WTC11 (cell line): ENCODE measurements at regions not wholly inside any gene's neighbourhood (a gene's known extent, or its start where the extent isn't known, plus 50 kb on each side); places are given as distances from the start of the nearest gene placed in this dataset.
A peak's percentile ranks its signal among the peaks of the same experiment; 100 is the strongest.

ENCODE experiments used
- ATAC-seq: fragments of 200-7000 bp; cut with Tn5 transposase; 2 replicates; pipeline ENCODE4 v1.10.0; 2021; ENCODE audit warnings: mild to moderate bottlenecking, moderate library complexity
- CTCF ChIA-PET: fragments of 300-600 bp; sonication (Branson Sonifier 250); formaldehyde crosslinking; loops from one replicate; lab custom pipeline; 2021; ENCODE audit warnings: antibody characterized with exemption; lab: Charles Lee
- POLR2A ChIA-PET: fragments of 350-600 bp; sonication (Branson Sonifier 250); formaldehyde crosslinking; loops from one replicate; lab custom pipeline; 2021; ENCODE audit warnings: antibody characterized with exemption; lab: Charles Lee
- DNase-seq: peaks from one replicate; pipeline ENCODE4 v3.0.0; 2021; ENCODE audit warnings: low spot score
- H3K27ac Mint-ChIP-seq: 2 replicates; pipeline ENCODE4 v1.8.0; 2021; ENCODE audit warnings: mixed read lengths
- H3K27me3 Mint-ChIP-seq: 2 replicates; pipeline ENCODE4 v1.8.0; 2021; ENCODE audit warnings: low read depth, mild to moderate bottlenecking, moderate library complexity, mixed read lengths
- H3K36me3 Mint-ChIP-seq: 2 replicates; pipeline ENCODE4 v1.8.0; 2021; ENCODE audit warnings: mixed read lengths
- H3K4me1 Mint-ChIP-seq: 2 replicates; pipeline ENCODE4 v1.8.0; 2022; ENCODE audit warnings: mixed read lengths
- H3K4me3 Mint-ChIP-seq: 2 replicates; pipeline ENCODE4 v1.8.0; 2021; ENCODE audit warnings: mild to moderate bottlenecking, moderate library complexity, mixed read lengths
- H3K9me3 Mint-ChIP-seq: 2 replicates; pipeline ENCODE4 v1.8.0; 2021; ENCODE audit warnings: mixed read lengths
- ATF2 ChIP-seq: sonication (generic); formaldehyde crosslinking; IDR thresholded peaks from 2 replicates; pipeline ENCODE4 v1.8.1; 2022; ENCODE audit warnings: low read depth, missing genetic modification reagents, borderline replicate concordance
- ATF6 ChIP-seq: sonication (generic); formaldehyde crosslinking; IDR thresholded peaks from 2 replicates; pipeline ENCODE4 v1.8.1; 2023; ENCODE audit warnings: mild to moderate bottlenecking, missing genetic modification reagents
- CREB1 ChIP-seq: sonication (generic); formaldehyde crosslinking; IDR thresholded peaks from 2 replicates; pipeline ENCODE4 v1.8.0; 2023; ENCODE audit warnings: mild to moderate bottlenecking, missing genetic modification reagents
- E2F4 ChIP-seq: sonication (generic); formaldehyde crosslinking; IDR thresholded peaks from 2 replicates; pipeline ENCODE4 v1.8.1; 2022; ENCODE audit warnings: low read depth, mild to moderate bottlenecking, moderate library complexity, missing genetic modification reagents, borderline replicate concordance
- FOXP4 ChIP-seq: sonication (generic); formaldehyde crosslinking; IDR thresholded peaks from 2 replicates; pipeline ENCODE4 v1.8.0; 2022; ENCODE audit warnings: mild to moderate bottlenecking, missing genetic modification reagents
- GRHL2 ChIP-seq: fragments of 250-450 bp; sonication (Bioruptor Pico); IDR thresholded peaks from 2 replicates; pipeline ENCODE4 v1.8.0; 2022; ENCODE audit warnings: mild to moderate bottlenecking, moderate library complexity; ENCODE audit not compliant: insufficient replicate concordance, severe bottlenecking
- GTF2I ChIP-seq: fragments of 250-450 bp; sonication (Bioruptor Pico); conservative IDR thresholded peaks from 2 replicates; pipeline ENCODE4 v1.4.0; 2021; ENCODE audit warnings: mild to moderate bottlenecking
- IRF1 ChIP-seq: sonication (generic); formaldehyde crosslinking; IDR thresholded peaks from 2 replicates; pipeline ENCODE4 v1.8.0; 2023; ENCODE audit warnings: missing genetic modification reagents
- JAZF1 ChIP-seq: fragments of 250-450 bp; sonication (Bioruptor Pico); IDR thresholded peaks from 2 replicates; pipeline ENCODE4 v1.9.0; 2021; ENCODE audit warnings: moderate library complexity, mild to moderate bottlenecking, inconsistent platforms
- KAT7 ChIP-seq: sonication (generic); formaldehyde crosslinking; IDR thresholded peaks from 2 replicates; pipeline ENCODE4 v1.8.1; 2023; ENCODE audit warnings: missing genetic modification reagents, mild to moderate bottlenecking, borderline replicate concordance
- MLX ChIP-seq: sonication (generic); formaldehyde crosslinking; IDR thresholded peaks from 2 replicates; pipeline ENCODE4 v1.8.1; 2023; ENCODE audit warnings: mild to moderate bottlenecking, missing genetic modification reagents, moderate library complexity
- NFATC4 ChIP-seq: fragments of 250-450 bp; sonication (Bioruptor Pico); IDR thresholded peaks from 2 replicates; pipeline ENCODE4 v1.9.0; 2021; ENCODE audit warnings: mild to moderate bottlenecking
- NFYB ChIP-seq: sonication (generic); formaldehyde crosslinking; conservative IDR thresholded peaks from 2 replicates; pipeline ENCODE4 v1.8.0; 2022; ENCODE audit warnings: low read depth, missing genetic modification reagents
- NR1H2 ChIP-seq: sonication (generic); formaldehyde crosslinking; IDR thresholded peaks from 2 replicates; pipeline ENCODE4 v1.9.0; 2021; ENCODE audit warnings: mild to moderate bottlenecking, moderate library complexity, missing genetic modification reagents
- NR3C1 ChIP-seq: sonication (generic); formaldehyde crosslinking; conservative IDR thresholded peaks from 2 replicates; pipeline ENCODE4 v1.8.1; 2023; ENCODE audit warnings: low read depth, mild to moderate bottlenecking, missing genetic modification reagents
- OVOL2 ChIP-seq: fragments of 250-450 bp; sonication (Bioruptor Pico); IDR thresholded peaks from 2 replicates; pipeline ENCODE4 v1.9.0; 2021; ENCODE audit warnings: mild to moderate bottlenecking, borderline replicate concordance
- SMAD4 ChIP-seq: sonication (generic); formaldehyde crosslinking; IDR thresholded peaks from 2 replicates; pipeline ENCODE4 v1.8.0; 2022; ENCODE audit warnings: mild to moderate bottlenecking, missing genetic modification reagents
- TCF7 ChIP-seq: sonication (generic); formaldehyde crosslinking; IDR thresholded peaks from 2 replicates; pipeline ENCODE4 v1.8.0; 2022; ENCODE audit warnings: mild to moderate bottlenecking, low read depth, missing genetic modification reagents, moderate library complexity
- ZBTB21 ChIP-seq: sonication (generic); formaldehyde crosslinking; IDR thresholded peaks from 2 replicates; pipeline ENCODE4 v1.8.1; 2023; ENCODE audit warnings: mild to moderate bottlenecking, missing genetic modification reagents, borderline replicate concordance
- ZMAT4 ChIP-seq: fragments of 250-450 bp; sonication (Bioruptor Pico); IDR thresholded peaks from 2 replicates; pipeline ENCODE4 v1.9.0; 2021; ENCODE audit warnings: mild to moderate bottlenecking
- ZNF219 ChIP-seq: sonication (generic); formaldehyde crosslinking; IDR thresholded peaks from 2 replicates; pipeline ENCODE4 v1.8.0; 2023; ENCODE audit warnings: missing genetic modification reagents, mild to moderate bottlenecking, borderline replicate concordance
- ZNF416 ChIP-seq: fragments of 250-450 bp; sonication (Bioruptor Pico); IDR thresholded peaks from 2 replicates; pipeline ENCODE4 v1.9.0; 2021; ENCODE audit warnings: mild to moderate bottlenecking, inconsistent platforms
- ZNF512 ChIP-seq: sonication (generic); formaldehyde crosslinking; IDR thresholded peaks from 2 replicates; pipeline ENCODE4 v1.8.1; 2022; ENCODE audit warnings: missing genetic modification reagents, borderline replicate concordance

- Mint-ChIP-seq H3K27ac (no peak overlapping the region), H3K36me3 (no peaks in the 10 kb centered on the region), H3K27me3 (peaks cover 2% of the 10 kb centered on the region), H3K9me3 (peaks cover 14% of the 10 kb centered on the region), H3K4me1 (no peaks in the 10 kb centered on the region), H3K4me3 (no peak overlapping the region)
- DNase-seq, result no peak
- CTCF ChIA-PET, result no interaction called here
- peak; percentile 76 for ATAC-seq
- TF ChIP-seq ATF6 (CRISPR knock-in tag) (no peak), SMAD4 (no peak), NFYB (no peak), JAZF1 (no peak), TCF7 (CRISPR knock-in tag) (no peak), NFATC4 (CRISPR knock-in tag) (no peak), IRF1 (CRISPR knock-in tag) (no peak), ZNF219 (no peak), MLX (CRISPR knock-in tag) (no peak), ZNF416 (CRISPR knock-in tag) (no peak), FOXP4 (CRISPR knock-in tag) (no peak), E2F4 (CRISPR knock-in tag) (no peak), NR1H2 (CRISPR knock-in tag) (no peak), ZBTB21 (CRISPR knock-in tag) (no peak), KAT7 (CRISPR knock-in tag) (no peak), NR3C1 (CRISPR knock-in tag) (no peak), ZMAT4 (CRISPR knock-in tag) (no peak)
- POLR2A ChIA-PET, result no interaction called here
These were observed 280.0 kb upstream of the MAP3K1 start for GRCh38 chr5:56535347-56535746.

- Mint-ChIP-seq H3K36me3 (no peaks in the 10 kb centered on the region), H3K4me1 (no peaks in the 10 kb centered on the region), H3K27ac (no peak overlapping the region), H3K4me3 (no peak overlapping the region), H3K27me3 (peaks cover 2% of the 10 kb centered on the region), H3K9me3 (peaks cover 14% of the 10 kb centered on the region)
- ATAC-seq (no peak), DNase-seq (no peak)
- ChIA-PET POLR2A (no interaction called here), CTCF (no interaction called here)
- TF ChIP-seq CREB1, result no peak
- TF ChIP-seq FOXP4 (CRISPR knock-in tag), result no peak
- no peak for TF ChIP-seq ZNF512 (CRISPR knock-in tag)
- TF ChIP-seq OVOL2 (CRISPR knock-in tag), result no peak
- no peak for TF ChIP-seq GRHL2 (CRISPR knock-in tag)
- TF ChIP-seq ATF2 (CRISPR knock-in tag), result no peak
- TF ChIP-seq GTF2I (CRISPR knock-in tag), result no peak
- no peak for TF ChIP-seq ZNF219
These were observed 281.1 kb upstream of the MAP3K1 start for GRCh38 chr5:56534102-56534829.
